ENCODE measurements at regions not wholly inside any gene's neighbourhood (a gene's known extent, or its start where the extent isn't known, plus 50 kb on each side); places are given as distances from the start of the nearest gene placed in this dataset.

DNA sequence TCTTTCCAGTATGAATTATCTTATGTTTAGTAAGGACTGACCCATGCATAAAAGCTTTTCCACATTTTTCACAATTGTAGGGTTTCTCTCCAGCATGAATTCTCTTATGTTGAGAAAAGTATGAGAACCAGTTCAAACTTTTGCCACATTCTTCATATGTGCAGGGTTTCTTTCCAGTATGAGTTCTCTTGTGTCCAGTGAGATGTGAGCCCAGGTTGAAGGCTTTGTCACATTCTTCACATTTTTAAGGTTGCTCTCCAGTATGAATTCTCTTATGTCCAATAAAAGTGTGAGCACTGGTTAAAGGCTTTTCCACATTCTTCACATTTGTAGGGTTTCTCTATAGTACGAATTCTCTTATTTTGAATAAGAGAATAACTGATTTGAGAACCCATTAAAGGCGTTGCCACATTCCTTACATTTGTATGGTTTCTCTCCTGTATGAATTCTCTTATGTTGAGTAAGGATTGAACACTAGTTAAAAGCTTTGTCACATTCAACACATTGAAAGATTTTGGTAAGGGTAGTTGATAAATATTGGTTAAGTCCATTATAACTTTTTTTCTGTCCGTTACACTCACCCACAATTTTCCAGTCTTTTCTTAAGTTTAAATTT, 911.0 kb upstream of the ZNF722 start:
- TF ChIP-seq, protein P1, sequence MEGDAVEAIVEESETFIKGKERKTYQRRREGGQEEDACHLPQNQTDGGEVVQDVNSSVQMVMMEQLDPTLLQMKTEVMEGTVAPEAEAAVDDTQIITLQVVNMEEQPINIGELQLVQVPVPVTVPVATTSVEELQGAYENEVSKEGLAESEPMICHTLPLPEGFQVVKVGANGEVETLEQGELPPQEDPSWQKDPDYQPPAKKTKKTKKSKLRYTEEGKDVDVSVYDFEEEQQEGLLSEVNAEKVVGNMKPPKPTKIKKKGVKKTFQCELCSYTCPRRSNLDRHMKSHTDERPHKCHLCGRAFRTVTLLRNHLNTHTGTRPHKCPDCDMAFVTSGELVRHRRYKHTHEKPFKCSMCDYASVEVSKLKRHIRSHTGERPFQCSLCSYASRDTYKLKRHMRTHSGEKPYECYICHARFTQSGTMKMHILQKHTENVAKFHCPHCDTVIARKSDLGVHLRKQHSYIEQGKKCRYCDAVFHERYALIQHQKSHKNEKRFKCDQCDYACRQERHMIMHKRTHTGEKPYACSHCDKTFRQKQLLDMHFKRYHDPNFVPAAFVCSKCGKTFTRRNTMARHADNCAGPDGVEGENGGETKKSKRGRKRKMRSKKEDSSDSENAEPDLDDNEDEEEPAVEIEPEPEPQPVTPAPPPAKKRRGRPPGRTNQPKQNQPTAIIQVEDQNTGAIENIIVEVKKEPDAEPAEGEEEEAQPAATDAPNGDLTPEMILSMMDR (IDR thresholded peaks at IDR 0.05): no peak
- no peak for TF ChIP-seq POLR2A (IDR thresholded peaks at IDR 0.05)
